ENCODE measurements at regions not wholly inside any gene's neighbourhood (a gene's known extent, or its start where the extent isn't known, plus 50 kb on each side); places are given as distances from the start of the nearest gene placed in this dataset.
A peak's percentile ranks its signal among the peaks of the same experiment; 100 is the strongest.

GRCh38 chr21:16309250-16309971, 579.6 kb downstream of the USP25 start:
- TF ChIP-seq CTCF (conservative IDR thresholded peaks at IDR 0.05) (no peak), ZFX (IDR thresholded peaks at IDR 0.05) (no peak)
- H3K27ac ChIP-seq, result peak overlapping the region; percentile 100

DNA sequence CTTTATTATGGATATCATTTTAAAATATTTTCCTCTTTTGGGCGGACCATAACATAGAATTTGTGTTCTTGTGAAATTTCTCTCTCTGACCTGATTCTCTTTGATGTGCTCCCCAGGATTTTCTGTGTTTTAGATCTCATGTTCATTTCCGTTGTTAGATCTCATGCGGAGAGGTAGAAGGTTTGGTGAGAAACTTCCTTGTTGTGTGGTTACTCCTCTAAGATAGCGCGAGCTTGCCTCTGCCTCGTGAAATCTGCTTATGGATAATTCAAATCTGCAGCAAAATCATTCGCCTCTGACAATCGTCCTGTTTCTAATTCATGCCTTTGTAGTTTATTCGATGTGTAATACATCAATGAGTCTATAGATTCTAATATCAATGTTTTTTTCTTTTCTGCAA, 580.4 kb downstream of the USP25 start:
- peak overlapping the region; percentile 100; the same call in 1 of the 2 replicates for H3K27ac ChIP-seq
- TF ChIP-seq ZFX (IDR thresholded peaks at IDR 0.05) (no peak), CTCF (conservative IDR thresholded peaks at IDR 0.05) (no peak)

DNA sequence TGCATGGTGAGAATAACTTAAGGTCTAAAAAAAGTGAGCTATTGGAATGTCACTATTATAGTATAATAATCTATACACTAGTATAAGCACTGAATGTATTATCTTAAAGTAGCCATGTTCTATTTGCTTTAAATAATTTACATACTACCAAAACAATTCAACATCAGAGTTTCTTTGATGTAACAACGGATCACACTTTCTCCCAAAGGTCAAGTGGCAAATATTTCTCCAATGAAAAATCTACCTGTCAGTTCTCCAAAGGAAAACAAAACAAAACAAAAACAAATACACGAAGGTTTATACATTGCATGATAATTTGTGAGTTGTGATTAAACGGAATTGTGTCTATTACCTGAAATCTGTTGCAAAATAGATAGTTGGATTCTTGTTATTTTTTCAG, 581.4 kb downstream of the USP25 start:
- no peak for TF ChIP-seq ZFX (IDR thresholded peaks at IDR 0.05)
- no peak for TF ChIP-seq CTCF (conservative IDR thresholded peaks at IDR 0.05)
- no peak overlapping the region for H3K27ac ChIP-seq

- TF ChIP-seq ZFX (IDR thresholded peaks at IDR 0.05) (no peak), CTCF (conservative IDR thresholded peaks at IDR 0.05) (no peak)
- H3K27ac ChIP-seq, result no peak overlapping the region
These were observed 582.5 kb downstream of the USP25 start for GRCh38 chr21:16312321-16312720.

- no peak overlapping the region for H3K27ac ChIP-seq
- TF ChIP-seq ZFX (IDR thresholded peaks at IDR 0.05) (no peak), CTCF (conservative IDR thresholded peaks at IDR 0.05) (no peak)
These were observed 585.4 kb downstream of the USP25 start for GRCh38 chr21:16315223-16315622.

- TF ChIP-seq CTCF (conservative IDR thresholded peaks at IDR 0.05) (no peak), ZFX (IDR thresholded peaks at IDR 0.05) (no peak)
- peak overlapping the region; percentile 99 for H3K27ac ChIP-seq
These were observed 589.0 kb downstream of the USP25 start for GRCh38 chr21:16318651-16319300.

GRCh38 chr21:16320110-16320509, 590.3 kb downstream of the USP25 start:
- no peak for TF ChIP-seq ZFX (IDR thresholded peaks at IDR 0.05)
- no peak for TF ChIP-seq CTCF (conservative IDR thresholded peaks at IDR 0.05)
- no peak overlapping the region for H3K27ac ChIP-seq

Data from C4-2B (cell line).